Lower leg skin (tissue), 4 donors: ENCODE measurements at regions not wholly inside any gene's neighbourhood (a gene's known extent, or its start where the extent isn't known, plus 50 kb on each side); places are given as distances from the start of the nearest gene placed in this dataset.

Experiments used
- DNase-seq, 2 donors: peaks; one replicate each; pipeline ENCODE4 v3.0.0-alpha.2; 2019; ENCODE audit warnings: low spot score in 2 of 2
- H3K4me3 ChIP-seq: fragments of 200-600 bp; sonication (generic); 2 replicates; pipeline ENCODE4 v1.5.1; 2017; ENCODE audit warnings: mild to moderate bottlenecking, low read depth; ENCODE audit not compliant: poor library complexity, severe bottlenecking
- CTCF ChIP-seq, 3 donors: fragments of 450-650 bp; IDR thresholded peaks; one replicate each; pipeline ENCODE4 v1.5.1; 2016; ENCODE audit warnings: antibody characterized with exemption in 3 of 3, mild to moderate bottlenecking in 3 of 3, moderate library complexity in 2 of 3
- POLR2A ChIP-seq, 2 donors: fragments of 450-650 bp; IDR thresholded peaks; one replicate each; pipeline ENCODE4 v1.6.1; 2016 to 2017; ENCODE audit warnings: antibody characterized with exemption in 2 of 2, mild to moderate bottlenecking in 1 of 2, moderate library complexity in 1 of 2
- WGBS, 2 donors: methylation state at CpG; one replicate each; pipeline ENCODE4 v1.1.5; 2018; 5-methylcytosine and 5-hydroxymethylcytosine counted together
- intact Hi-C: fragments of 100-400 bp; cut with DNase I; formaldehyde crosslinking; loops from one replicate; pipeline ENCODE4 v1.15.0; 2023; ENCODE audit warnings: low total_unique reads

DNA sequence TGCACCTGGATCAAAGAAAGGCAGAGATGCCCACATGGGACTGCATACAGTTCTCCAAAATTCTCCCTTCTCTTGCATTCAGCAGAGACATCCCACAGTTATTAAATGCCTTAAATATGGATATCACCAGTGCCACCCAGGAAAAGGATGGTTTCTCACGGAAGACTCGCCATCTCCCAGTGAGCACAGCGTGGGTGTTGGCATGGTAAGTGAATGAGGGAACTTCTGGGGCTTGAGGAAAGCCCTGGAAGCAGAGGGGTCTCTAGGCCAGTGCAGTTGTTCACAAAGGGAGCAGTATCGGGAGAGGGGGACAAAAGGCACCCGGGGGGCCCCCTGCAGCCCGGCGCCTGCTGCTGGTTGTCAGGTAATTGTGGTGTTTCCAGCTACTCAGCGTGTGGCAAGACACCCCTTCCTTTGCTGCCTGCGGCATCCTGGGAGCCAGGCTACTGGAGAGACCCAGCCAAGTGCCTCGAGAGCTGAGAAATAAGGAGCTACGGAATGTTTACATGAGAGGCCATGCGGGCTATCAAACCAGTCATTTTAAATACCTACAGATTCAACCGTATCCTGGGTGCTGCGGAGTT is 125.4 kb downstream of the PXDC1 start:
- DNase-seq = peak in 1 of 2 donors; percentile 31
- TF ChIP-seq CTCF (IDR thresholded peaks at IDR 0.05) = no peak
- no peak for TF ChIP-seq POLR2A (IDR thresholded peaks at IDR 0.05)
- H3K4me3 ChIP-seq = no peak overlapping the region
- intact Hi-C loops = no loop called here
- 77 to 84% methylated on average over 14 of the region's 14 CpGs for WGBS, 2 donors

DNA sequence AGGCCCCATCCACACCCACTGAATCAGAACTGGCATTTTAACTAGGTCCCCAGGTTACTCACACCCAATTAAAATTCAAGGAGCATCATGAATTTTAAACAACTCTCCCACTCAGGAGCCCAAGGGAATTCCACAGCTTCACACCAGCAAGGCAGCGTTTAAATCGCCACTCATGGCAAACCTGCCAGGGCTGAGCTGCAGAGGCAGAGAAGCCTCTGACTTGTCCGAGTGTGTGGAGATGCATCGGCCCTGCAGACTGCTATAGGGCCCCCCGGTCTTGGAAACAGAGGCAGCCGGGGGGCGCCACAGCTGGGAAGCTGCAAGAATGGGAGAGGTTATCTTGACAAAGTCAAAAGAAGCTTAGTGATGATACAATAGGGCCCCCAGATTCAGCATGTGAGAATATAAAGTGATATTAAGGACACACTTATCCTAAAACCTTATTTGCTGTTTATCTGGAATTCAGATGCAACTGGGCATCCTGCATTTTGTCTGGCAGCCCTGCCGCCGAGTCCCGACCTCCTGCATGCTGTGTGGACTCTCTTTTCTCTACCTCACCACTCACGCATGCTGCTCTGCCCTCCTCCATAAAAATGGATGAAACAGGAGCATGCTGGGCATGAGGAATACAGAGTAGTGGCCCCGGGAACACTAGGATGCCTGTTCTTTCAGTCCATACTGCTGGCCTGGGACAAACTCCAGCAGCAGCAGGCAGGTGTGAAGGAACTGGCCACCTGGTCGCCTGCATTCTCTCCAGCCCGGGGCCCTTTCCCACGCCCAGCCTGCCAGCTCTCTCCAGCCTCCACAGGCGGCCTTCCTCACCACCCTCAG is 126.1 kb downstream of the PXDC1 start:
- 75 to 81% methylated on average over 16 of the region's 16 CpGs for WGBS, 2 donors
- DNase-seq = peak in 1 of 2 donors; percentile 64
- intact Hi-C loops = no loop called here
- TF ChIP-seq POLR2A (IDR thresholded peaks at IDR 0.05) = no peak
- no peak for TF ChIP-seq CTCF (IDR thresholded peaks at IDR 0.05)
- H3K4me3 ChIP-seq = no peak overlapping the region

- intact Hi-C loops = no loop called here
- TF ChIP-seq CTCF (IDR thresholded peaks at IDR 0.05) (no peak), POLR2A (IDR thresholded peaks at IDR 0.05) (no peak)
- peak in 1 of 2 donors; percentile 77 for DNase-seq
- 80 to 84% methylated on average over 14 of the region's 14 CpGs for WGBS, 2 donors
- H3K4me3 ChIP-seq = no peak overlapping the region
Measured at GRCh38 chr6:3624250-3625136, 127.0 kb downstream of the PXDC1 start.

- intact Hi-C loops = no loop called here
- TF ChIP-seq CTCF (IDR thresholded peaks at IDR 0.05) (no peak), POLR2A (IDR thresholded peaks at IDR 0.05) (no peak)
- 84 to 87% methylated on average over 28 of the region's 28 CpGs for WGBS, 2 donors
- H3K4me3 ChIP-seq = no peak overlapping the region
- DNase-seq = peak in 1 of 2 donors; percentile 79
Measured at GRCh38 chr6:3623451-3624249, 127.9 kb downstream of the PXDC1 start.

- intact Hi-C loops = no loop called here
- DNase-seq = peak in 1 of 2 donors; percentile 28
- no peak for TF ChIP-seq POLR2A (IDR thresholded peaks at IDR 0.05)
- TF ChIP-seq CTCF (IDR thresholded peaks at IDR 0.05) = no peak
- no peak overlapping the region for H3K4me3 ChIP-seq
- 92 to 97% methylated on average over 5 of the region's 5 CpGs for WGBS, 2 donors
Measured at GRCh38 chr6:3621411-3621810, 130.1 kb downstream of the PXDC1 start.
